NB4 (cell line): ENCODE measurements at regions not wholly inside any gene's neighbourhood (a gene's known extent, or its start where the extent isn't known, plus 50 kb on each side); places are given as distances from the start of the nearest gene placed in this dataset.

Experiments
- DNase-seq: peaks from one replicate; pipeline ENCODE4 v3.0.0; 2010; ENCODE audit warnings: low read depth
- H3K4me3 ChIP-seq: one replicate; pipeline ENCODE4 v1.5.1; 2011; ENCODE audit warnings: mild to moderate bottlenecking, low read depth, low read length, moderate library complexity
- MYC ChIP-seq: IDR thresholded peaks from 2 replicates; pipeline ENCODE4 v1.6.1; 2011; ENCODE audit warnings: low read depth, low read length
- POLR2A ChIP-seq: IDR thresholded peaks from 2 replicates; pipeline ENCODE4 v1.6.1; 2011; ENCODE audit warnings: mild to moderate bottlenecking; ENCODE audit not compliant: insufficient read length; ENCODE audit errors: extremely low read depth
- TF ChIP-seq, protein P1 (sequence below): IDR thresholded peaks from 2 replicates; pipeline ENCODE4 v1.6.1; 2011; ENCODE audit warnings: low read depth, low read length
- TF ChIP-seq, protein P2 (sequence below): IDR thresholded peaks from one replicate; pipeline ENCODE4 v1.5.1; 2012; ENCODE audit warnings: low read depth, low read length

- no peak overlapping the region for H3K4me3 ChIP-seq
- TF ChIP-seq, protein P1, sequence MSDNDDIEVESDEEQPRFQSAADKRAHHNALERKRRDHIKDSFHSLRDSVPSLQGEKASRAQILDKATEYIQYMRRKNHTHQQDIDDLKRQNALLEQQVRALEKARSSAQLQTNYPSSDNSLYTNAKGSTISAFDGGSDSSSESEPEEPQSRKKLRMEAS = no peak
- no peak for TF ChIP-seq MYC
- TF ChIP-seq POLR2A = no peak
- DNase-seq = no peak
Observed at GRCh38 chr1:36537190-36537768, 54.6 kb upstream of the CSF3R start.

DNA sequence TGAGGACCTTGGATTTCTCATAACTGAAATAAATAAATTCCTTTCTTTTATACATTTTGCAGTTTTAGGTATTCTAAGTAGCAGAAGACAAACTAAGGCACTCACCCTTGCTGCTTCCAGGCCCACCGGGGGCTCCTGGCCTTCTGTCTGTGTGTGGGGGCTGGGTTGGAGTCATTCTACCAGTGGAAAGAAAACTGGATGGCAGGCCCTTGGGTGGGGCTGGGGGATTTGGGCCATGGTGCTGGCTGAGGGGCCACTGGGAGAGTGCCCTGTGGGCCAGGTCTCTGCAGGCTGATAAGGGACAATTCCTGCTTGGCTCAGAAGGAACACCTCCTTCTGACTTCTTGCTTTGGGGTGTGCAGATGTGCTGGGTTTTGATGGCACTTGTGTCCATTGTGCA, 54.0 kb upstream of the CSF3R start:
- no peak for DNase-seq
- TF ChIP-seq, protein P1 = no peak
- no peak for TF ChIP-seq POLR2A
- H3K4me3 ChIP-seq = no peak overlapping the region

DNA sequence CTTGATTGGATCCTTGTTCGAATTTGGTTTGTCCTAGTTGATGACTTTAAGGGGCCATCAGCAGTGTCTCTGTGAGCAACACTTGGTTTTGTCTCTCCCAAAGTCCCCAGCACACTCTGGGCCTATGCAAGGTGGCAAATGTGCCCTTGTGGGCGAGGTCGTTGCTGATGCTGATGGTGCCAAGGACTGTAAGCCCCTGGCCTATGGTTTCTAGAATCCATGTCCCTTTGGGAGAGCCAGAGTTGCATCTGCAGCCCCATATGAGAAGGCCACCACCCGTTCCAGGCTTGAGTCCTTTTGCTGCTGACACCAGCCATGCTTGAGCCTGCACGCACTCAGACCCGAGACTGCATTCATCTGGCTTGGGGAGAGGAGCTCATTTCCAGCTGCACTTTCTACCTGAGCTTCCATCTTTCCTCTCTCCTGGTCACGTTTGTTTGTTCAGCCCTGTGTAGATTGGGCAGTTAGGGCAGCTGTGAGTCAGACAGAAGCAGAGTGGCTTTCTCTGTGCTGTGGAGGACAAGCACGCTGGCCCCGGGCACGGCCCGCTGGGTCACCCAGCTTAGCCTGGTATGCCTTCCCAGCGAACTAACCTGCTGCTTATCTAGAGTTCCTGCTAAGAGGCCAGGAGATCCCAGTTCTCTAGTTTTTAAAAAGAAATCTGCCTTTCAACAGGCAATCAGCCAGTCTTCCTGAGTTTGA, 52.1 kb upstream of the CSF3R start:
- TF ChIP-seq, protein P1 = no peak
- TF ChIP-seq POLR2A (no peak), MYC (no peak)
- TF ChIP-seq, protein P2, sequence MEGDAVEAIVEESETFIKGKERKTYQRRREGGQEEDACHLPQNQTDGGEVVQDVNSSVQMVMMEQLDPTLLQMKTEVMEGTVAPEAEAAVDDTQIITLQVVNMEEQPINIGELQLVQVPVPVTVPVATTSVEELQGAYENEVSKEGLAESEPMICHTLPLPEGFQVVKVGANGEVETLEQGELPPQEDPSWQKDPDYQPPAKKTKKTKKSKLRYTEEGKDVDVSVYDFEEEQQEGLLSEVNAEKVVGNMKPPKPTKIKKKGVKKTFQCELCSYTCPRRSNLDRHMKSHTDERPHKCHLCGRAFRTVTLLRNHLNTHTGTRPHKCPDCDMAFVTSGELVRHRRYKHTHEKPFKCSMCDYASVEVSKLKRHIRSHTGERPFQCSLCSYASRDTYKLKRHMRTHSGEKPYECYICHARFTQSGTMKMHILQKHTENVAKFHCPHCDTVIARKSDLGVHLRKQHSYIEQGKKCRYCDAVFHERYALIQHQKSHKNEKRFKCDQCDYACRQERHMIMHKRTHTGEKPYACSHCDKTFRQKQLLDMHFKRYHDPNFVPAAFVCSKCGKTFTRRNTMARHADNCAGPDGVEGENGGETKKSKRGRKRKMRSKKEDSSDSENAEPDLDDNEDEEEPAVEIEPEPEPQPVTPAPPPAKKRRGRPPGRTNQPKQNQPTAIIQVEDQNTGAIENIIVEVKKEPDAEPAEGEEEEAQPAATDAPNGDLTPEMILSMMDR = no peak
- no peak for DNase-seq
- no peak overlapping the region for H3K4me3 ChIP-seq

DNA sequence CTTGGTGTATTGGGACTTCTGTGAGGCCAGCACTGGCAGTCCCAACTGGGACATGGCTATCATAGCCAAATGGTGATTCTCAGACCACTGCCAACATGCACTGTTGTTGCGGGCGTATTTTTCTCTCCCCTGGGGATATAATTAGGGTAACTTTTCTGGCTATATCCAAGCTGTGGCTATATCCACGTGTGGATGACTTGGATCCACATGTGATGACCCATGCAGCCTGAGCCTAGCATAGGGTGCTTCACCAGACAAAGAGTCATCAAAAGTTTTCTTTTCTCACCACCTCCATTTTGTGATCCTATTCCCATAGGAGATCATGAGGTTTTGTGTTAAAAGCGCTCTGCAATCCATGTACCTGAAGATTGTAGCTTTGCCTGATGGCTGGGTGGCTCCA, 51.2 kb upstream of the CSF3R start:
- no peak for DNase-seq
- H3K4me3 ChIP-seq = no peak overlapping the region
- TF ChIP-seq MYC = no peak

DNA sequence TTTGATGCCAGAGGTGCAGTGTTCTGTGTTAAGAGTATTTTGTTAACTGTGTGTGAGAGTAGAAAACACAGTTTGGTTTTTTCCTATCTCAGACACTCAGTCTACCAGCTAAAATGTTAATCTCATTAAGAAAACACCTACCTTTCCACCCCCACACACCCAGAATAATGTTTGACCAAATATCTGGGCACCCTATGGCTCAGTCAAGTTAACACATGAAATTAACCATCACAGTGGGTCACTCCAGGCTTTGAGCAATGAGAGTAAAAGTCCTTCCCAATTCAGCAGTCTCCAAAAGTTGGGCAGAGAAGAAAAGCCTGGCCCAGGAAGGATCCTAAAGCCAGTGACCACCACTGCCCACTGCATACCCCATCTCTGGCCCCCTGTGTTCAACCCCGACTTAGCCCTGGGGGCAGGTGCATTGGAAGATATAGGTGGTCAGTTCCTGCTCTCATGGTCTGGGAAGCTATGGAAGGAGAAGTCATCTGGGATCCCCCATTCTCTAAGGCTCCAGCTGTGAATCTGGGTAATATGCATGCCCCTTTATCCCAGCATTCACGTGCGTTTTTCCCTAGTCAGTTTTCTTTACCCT, 50.2 kb upstream of the CSF3R start:
- H3K4me3 ChIP-seq = no peak overlapping the region
- TF ChIP-seq POLR2A (no peak), MYC (no peak)
- TF ChIP-seq, protein P2 = no peak
- TF ChIP-seq, protein P1 = no peak

More for the DNA sequence above, 50.2 kb upstream of the CSF3R start:
- DNase-seq = no peak
